GM18520 (cell line): ENCODE measurements at regions not wholly inside any gene's neighbourhood (a gene's known extent, or its start where the extent isn't known, plus 50 kb on each side); places are given as distances from the start of the nearest gene placed in this dataset.
"Not testable (repeated sequence)": the region's sequence is repeated elsewhere in the genome, so short reads cannot be mapped to it uniquely, and the experiment has no call there.

ENCODE experiments used
- ATAC-seq: cut with Tn5 transposase; IDR thresholded peaks from one replicate; pipeline ENCODE4 v1.9.1; 2021; ENCODE audit not compliant: unreplicated experiment

GRCh38 chr6:85357651-85358050 lies 92.2 kb upstream of the NT5E start:
- ATAC-seq = no peak

DNA sequence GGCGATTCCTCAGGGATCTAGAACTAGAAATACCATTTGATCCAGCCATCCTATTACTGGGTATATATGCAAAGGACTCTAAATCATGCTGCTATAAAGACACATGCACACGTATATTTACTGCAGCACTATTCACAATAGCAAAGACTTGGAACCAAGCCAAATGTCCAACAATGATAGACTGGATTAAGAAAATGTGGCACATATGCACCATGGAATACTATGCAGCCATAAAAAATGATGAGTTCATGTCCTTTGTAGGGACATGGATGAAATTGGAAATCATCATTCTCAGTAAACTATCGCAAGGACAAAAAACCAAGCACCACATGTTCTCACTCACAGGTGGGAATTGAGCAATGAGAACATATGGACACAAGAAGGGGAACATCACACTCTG lies 93.1 kb upstream of the NT5E start:
- not testable (repeated sequence) for ATAC-seq

DNA sequence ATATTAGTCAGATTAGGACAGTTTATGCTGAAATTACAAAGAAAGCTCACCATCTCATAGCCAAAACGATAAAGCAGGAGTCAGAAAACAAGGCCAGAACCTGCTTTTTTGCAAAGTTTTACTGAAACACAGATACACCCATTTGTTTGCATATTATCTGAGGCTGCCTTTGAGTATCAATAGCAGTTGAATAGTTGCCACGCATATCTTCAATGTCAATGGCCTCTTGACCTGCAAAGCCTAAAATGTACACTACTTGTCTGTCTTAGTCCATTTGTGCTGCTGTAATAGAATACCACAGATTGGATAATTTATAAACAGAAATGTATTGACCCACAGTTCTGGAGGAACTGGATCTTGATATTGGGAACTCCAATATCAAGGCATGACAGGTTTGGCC lies 94.1 kb upstream of the NT5E start:
- no peak for ATAC-seq

GRCh38 chr6:85354761-85355618 lies 94.9 kb upstream of the NT5E start:
- ATAC-seq = no peak

GRCh38 chr6:85353012-85353411 lies 96.9 kb upstream of the NT5E start:
- no peak for ATAC-seq

- no peak for ATAC-seq
Measured at GRCh38 chr6:85348643-85349042, 101.2 kb upstream of the NT5E start.

DNA sequence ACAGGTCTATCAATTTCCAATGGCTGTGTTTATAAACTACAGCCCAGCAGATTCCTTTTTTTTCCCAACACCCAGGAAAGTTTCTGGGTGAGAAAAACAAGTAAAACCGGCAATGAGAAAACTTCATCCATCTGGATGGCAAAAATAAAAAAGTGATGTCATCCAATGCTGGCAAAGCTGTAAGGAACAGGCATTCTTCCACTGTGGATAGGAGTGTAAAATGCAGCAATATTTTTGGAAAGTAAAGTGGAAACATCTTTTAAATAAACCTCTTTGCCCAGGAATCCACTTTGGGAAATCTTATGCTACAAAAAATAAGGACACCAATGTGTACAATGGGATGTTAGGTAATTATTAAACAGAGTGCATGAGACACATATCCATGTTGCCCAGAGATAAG lies 102.1 kb upstream of the NT5E start:
- ATAC-seq = no peak

GRCh38 chr6:85346196-85346595 lies 103.7 kb upstream of the NT5E start:
- no peak for ATAC-seq

GRCh38 chr6:85344996-85345395 lies 104.9 kb upstream of the NT5E start:
- ATAC-seq = no peak

DNA sequence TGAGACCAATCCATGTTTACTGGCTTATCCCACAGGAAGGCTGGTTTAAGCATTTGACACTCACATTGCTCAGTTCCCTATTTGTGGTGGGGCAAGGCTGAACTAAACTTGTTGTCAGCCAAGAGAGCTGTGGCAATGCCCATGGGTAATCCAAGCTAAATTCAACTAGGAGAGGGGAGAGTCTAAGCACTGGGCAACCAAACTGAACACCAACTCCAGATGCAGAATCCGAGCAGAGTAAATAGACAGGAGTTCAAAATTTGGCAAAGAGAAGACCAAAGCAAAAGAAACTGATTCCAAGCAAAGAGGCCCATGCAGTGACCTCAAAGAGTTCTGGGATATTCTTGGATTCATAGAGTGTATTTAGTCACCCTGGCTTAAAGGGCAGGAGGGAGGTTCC lies 106.5 kb upstream of the NT5E start:
- ATAC-seq = no peak

- no peak for ATAC-seq
Measured at GRCh38 chr6:85329196-85329595, 120.7 kb upstream of the NT5E start.

DNA sequence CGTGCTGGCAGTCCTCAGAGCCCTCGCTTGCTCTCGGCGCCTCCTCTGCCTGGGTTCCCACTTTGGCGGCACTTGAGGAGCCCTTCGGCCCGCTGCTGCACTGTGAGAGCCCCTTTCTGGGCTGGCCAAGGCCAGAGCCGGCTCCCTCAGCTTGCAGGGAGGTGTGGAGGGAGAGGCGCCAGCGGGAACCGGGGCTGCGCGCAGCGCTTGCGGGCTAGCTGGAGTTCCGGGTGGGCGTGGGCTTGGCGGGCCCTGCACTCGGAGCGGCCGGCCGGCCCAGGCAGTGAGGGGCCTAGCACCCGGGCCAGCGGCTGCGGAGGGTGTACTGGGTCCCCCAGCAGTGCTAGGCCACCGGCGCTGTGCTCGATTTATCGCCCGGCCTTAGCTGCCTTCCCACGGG lies 124.1 kb upstream of the NT5E start:
- not testable (repeated sequence) for ATAC-seq

GRCh38 chr6:85323435-85324040 lies 126.3 kb upstream of the NT5E start:
- peak; percentile 81 for ATAC-seq

- ATAC-seq = no peak
Measured at GRCh38 chr6:85322446-85323105, 127.3 kb upstream of the NT5E start.

DNA sequence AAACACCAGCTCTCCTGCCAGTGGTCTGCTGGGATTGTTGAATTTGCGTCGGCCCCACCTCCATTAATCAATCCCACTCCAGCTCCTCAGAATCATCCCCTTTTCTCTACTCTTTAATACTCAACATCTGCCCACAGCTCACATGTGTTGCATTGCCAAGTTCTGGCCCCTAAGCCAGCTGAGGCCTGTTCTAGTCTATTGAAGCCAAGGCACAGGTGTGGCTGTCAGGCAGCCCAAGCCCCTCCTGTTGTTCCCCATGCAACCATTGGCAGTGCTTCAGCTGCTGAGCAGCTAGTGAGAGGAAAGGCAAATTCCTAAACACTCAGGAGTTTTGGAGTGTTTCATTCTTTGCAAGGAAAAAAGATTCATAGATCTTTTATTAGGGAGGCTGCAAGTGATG lies 128.0 kb upstream of the NT5E start:
- no peak for ATAC-seq

GRCh38 chr6:85314586-85314985 lies 135.3 kb upstream of the NT5E start:
- no peak for ATAC-seq

DNA sequence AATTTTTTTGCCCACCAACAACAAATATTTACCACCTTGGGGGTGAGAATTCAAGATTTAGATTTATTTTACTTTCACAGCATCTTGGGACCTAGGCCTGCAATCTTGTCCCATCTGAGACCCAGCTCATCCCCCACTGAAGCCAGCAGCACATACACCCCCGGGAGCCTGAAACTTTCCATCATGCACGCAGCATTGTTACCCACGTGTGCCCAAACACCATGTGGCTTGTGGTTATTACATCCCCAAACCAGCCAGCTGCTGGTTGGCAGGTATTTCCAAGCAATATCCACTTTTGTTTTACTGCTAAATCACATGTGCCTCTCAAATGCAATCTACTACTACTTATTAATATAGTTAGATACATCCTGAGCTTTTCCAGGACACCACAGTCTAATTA lies 149.3 kb upstream of the NT5E start:
- no peak for ATAC-seq

- ATAC-seq = no peak
Measured at GRCh38 chr6:85298553-85298952, 151.3 kb upstream of the NT5E start.

- no peak for ATAC-seq
Measured at GRCh38 chr6:85291326-85291725, 158.6 kb upstream of the NT5E start.

GRCh38 chr6:85287654-85288053 lies 162.2 kb upstream of the NT5E start:
- no peak for ATAC-seq

GRCh38 chr6:85287158-85287557 lies 162.7 kb upstream of the NT5E start:
- ATAC-seq = no peak

- ATAC-seq = not testable (repeated sequence)
Measured at GRCh38 chr6:85286507-85286906, 163.4 kb upstream of the NT5E start.
